MCF 10A (cell line): ENCODE measurements at regions not wholly inside any gene's neighbourhood (a gene's known extent, or its start where the extent isn't known, plus 50 kb on each side); places are given as distances from the start of the nearest gene placed in this dataset.

Experiments
- BruUV-seq: library from RNA; stranded (reverse); fragments of 400-500 nt; replicated peaks from 2 replicates; lab custom pipeline; 2021; lab: Mats Ljungman, UMichigan
- CTCF ChIA-PET: fragments of 300-600 bp; sonication (Branson Sonifier 250); formaldehyde crosslinking; extraction: SDS; loops from one replicate; lab custom pipeline; 2021; ENCODE audit warnings: antibody characterized with exemption, inconsistent platforms; lab: Yijun Ruan, JAX
- POLR2A ChIA-PET: fragments of 300-600, 350-650 bp; sonication (Branson Sonifier 250); formaldehyde crosslinking; extraction: SDS; loops from one replicate; lab custom pipeline; 2020; ENCODE audit warnings: antibody characterized with exemption, inconsistent platforms; lab: Yijun Ruan, JAX
- DNase-seq: peaks from one replicate; pipeline ENCODE4 v3.0.0-alpha.2; 2018; ENCODE audit not compliant: unreplicated experiment
- H3K27ac Mint-ChIP-seq: one replicate; pipeline ENCODE4 v1.8.0; 2022; ENCODE audit warnings: mild to moderate bottlenecking, low read depth, mixed read lengths; ENCODE audit not compliant: unreplicated experiment
- H3K27me3 Mint-ChIP-seq: one replicate; pipeline ENCODE4 v1.8.0; 2022; ENCODE audit warnings: mixed read lengths; ENCODE audit not compliant: insufficient read depth, unreplicated experiment
- H3K36me3 Mint-ChIP-seq: one replicate; pipeline ENCODE4 v1.8.0; 2022; ENCODE audit warnings: mild to moderate bottlenecking, moderate library complexity, mixed read lengths; ENCODE audit not compliant: insufficient read depth, unreplicated experiment
- H3K4me1 Mint-ChIP-seq: one replicate; pipeline ENCODE4 v1.8.0; 2022; ENCODE audit warnings: mixed read lengths; ENCODE audit not compliant: insufficient read depth, unreplicated experiment
- H3K4me3 Mint-ChIP-seq: one replicate; pipeline ENCODE4 v1.8.0; 2022; ENCODE audit warnings: mild to moderate bottlenecking, moderate library complexity, mixed read lengths; ENCODE audit not compliant: unreplicated experiment
- H3K9me3 Mint-ChIP-seq: one replicate; pipeline ENCODE4 v1.8.0; 2022; ENCODE audit warnings: mixed read lengths; ENCODE audit not compliant: unreplicated experiment
- intact Hi-C: fragments of 100-400 bp; cut with micrococcal nuclease; formaldehyde crosslinking; loops from 2 replicates; pipeline ENCODE4 v1.14.1; 2022
- TF ChIP-seq, protein P1 (sequence below): fragments of 200-600 bp; IDR thresholded peaks from one replicate; pipeline ENCODE4 v1.8.0; 2022; ENCODE audit warnings: antibody characterized with exemption, mild to moderate bottlenecking; ENCODE audit not compliant: unreplicated experiment

DNA sequence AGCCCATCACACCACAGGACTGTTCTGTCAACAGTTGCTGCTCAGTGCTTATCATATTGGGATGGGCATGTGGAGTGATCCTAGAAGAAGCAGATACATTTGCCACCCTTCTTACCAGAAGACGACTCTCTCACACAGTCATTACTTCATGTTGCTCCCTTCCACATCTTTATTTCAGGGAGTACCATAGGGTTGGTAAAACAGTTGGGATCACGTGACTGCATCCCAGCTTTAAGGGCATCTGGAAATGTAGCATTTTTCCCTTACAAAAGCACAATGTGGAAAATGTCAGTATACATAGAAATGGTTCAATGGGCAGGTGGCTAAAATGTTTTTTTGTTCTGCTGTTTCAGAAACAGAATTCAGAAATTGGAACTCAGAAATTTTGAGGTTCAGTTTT lies 791.0 kb downstream of the OTOL1 start:
- Mint-ChIP-seq H3K4me3 (no peak overlapping the region), H3K36me3 (no peaks in the 10 kb centered on the region), H3K27me3 (no peaks in the 10 kb centered on the region), H3K9me3 (no peaks in the 10 kb centered on the region), H3K27ac (no peak overlapping the region), H3K4me1 (peaks cover 9% of the 10 kb centered on the region)
- intact Hi-C loops: loop anchor here (5.0 kb wide), 3 partner anchors 725 to 1205 kb away; no protein-coding TSS in a partner anchor
- BruUV-seq: no TSS peak
- no peak for DNase-seq
- ChIA-PET CTCF (interaction anchor here (0.7 kb wide), 1 partner anchor 1661 kb away, joined by 4 read pairs; no protein-coding TSS in a partner anchor), POLR2A (no interaction called here)
- TF ChIP-seq, protein P1, sequence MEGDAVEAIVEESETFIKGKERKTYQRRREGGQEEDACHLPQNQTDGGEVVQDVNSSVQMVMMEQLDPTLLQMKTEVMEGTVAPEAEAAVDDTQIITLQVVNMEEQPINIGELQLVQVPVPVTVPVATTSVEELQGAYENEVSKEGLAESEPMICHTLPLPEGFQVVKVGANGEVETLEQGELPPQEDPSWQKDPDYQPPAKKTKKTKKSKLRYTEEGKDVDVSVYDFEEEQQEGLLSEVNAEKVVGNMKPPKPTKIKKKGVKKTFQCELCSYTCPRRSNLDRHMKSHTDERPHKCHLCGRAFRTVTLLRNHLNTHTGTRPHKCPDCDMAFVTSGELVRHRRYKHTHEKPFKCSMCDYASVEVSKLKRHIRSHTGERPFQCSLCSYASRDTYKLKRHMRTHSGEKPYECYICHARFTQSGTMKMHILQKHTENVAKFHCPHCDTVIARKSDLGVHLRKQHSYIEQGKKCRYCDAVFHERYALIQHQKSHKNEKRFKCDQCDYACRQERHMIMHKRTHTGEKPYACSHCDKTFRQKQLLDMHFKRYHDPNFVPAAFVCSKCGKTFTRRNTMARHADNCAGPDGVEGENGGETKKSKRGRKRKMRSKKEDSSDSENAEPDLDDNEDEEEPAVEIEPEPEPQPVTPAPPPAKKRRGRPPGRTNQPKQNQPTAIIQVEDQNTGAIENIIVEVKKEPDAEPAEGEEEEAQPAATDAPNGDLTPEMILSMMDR: no peak

DNA sequence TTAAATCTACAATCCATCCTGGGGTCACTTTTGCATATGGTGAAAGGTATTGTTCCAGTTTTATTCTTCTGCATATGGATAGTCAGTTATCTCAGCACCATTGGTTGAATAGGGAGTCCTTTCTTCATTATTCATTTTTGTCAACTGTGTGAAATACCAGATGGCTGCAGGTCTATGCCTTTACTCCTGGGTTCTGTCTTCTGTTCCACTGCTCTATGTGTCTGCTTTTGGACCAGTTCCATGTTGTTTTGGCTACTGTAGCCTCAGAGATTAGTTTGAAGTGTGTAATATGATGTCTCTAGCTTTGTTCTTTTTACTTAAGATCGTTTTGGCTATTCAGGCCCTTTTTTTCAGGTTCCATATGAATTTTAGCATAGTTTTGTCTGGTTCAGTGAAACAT lies 795.8 kb downstream of the OTOL1 start:
- CTCF ChIA-PET: interaction anchor here (0.7 kb wide), 1 partner anchor 764 kb away, joined by 4 read pairs; no protein-coding TSS in a partner anchor
- intact Hi-C loops: loop anchor here (10.0 kb wide), 1 partner anchor 438 kb away; no protein-coding TSS in a partner anchor
- Mint-ChIP-seq H3K36me3 (no peaks in the 10 kb centered on the region), H3K4me1 (peaks cover 11% of the 10 kb centered on the region), H3K27me3 (no peaks in the 10 kb centered on the region), H3K4me3 (no peak overlapping the region), H3K27ac (no peak overlapping the region), H3K9me3 (no peaks in the 10 kb centered on the region)
- POLR2A ChIA-PET: no interaction called here
- no peak for DNase-seq
- TF ChIP-seq, protein P1: no peak
- no TSS peak for BruUV-seq

DNA sequence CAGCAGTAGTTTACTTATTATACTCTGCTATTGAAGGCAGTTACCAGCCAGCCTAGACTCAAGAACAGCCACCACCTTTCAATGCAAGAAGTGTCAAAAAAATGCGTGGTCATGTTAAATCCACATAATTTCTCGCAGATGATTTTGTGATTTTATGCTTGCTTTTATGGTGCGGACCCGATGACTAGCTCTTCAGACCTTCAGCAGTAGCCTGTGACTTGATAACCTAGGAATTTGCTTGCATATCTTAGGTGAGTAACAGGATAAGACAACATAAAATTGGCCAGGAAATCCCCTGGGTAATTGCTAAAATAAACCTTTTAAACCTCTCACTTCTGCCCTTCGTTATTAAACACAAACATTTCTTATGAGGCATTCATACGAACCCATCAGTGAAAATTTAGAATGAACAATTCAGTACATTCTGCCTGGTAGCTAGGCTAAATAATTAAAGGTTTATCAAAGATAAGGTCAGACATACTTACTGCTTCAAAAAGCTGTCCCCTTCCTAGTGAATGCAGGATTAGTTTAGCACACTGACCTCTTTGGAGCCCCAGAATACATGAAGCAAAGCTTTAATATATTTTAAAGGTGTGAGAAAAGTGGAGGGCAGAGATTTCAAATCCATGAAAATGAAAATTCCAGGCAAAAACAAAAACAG lies 798.8 kb downstream of the OTOL1 start:
- peak; percentile 71 for DNase-seq
- ChIA-PET CTCF (interaction anchor here (0.7 kb wide), 2 partner anchors 573 to 589 kb away, joined by 3 read pairs; no protein-coding TSS in a partner anchor), POLR2A (interaction anchor here (0.7 to 1.3 kb wide), 4 partner anchors 10 to 702 kb away, joined by 3 to 4 read pairs (median 4); no protein-coding TSS in a partner anchor)
- TF ChIP-seq, protein P1: no peak
- BruUV-seq: no TSS peak
- no peaks in the 10 kb centered on the region for H3K9me3 Mint-ChIP-seq
- intact Hi-C loops: loop anchor here (10.0 kb wide), 1 partner anchor 441 kb away; no protein-coding TSS in a partner anchor
- no peaks in the 10 kb centered on the region for H3K36me3 Mint-ChIP-seq
- peaks cover 11% of the 10 kb centered on the region for H3K4me1 Mint-ChIP-seq
- peak overlapping the region; percentile 63 for H3K27ac Mint-ChIP-seq
- H3K4me3 Mint-ChIP-seq: peak overlapping the region; percentile 26
- H3K27me3 Mint-ChIP-seq: no peaks in the 10 kb centered on the region

DNA sequence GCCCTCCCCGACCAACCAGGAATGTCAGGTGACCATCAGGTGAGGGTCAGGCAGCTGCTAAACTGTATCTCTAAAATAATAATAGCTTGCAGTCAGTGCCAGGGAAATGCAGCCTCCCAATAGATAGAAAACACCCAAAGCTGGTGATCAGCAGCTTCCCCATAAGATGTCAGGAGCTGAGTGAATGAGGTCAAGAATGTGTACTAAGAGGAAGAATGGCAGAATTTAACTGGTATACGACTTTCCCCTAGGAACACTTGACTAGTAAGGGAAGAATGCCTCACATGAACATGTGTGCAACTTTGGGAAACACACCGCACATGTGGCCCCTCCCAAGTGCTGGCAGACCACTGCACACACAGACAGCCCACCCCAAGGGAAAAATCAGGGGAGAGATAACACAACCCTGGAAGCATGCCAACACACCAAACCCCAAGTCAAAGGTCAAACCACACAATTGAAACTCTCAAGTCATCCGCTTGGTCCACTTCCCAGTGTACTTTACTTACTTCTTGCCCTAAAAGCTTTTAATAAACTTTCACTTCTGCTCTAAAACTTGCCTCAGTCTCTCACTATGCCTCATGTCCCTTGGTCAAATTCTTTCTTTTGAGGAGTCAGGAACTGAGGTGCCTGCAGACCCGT lies 806.5 kb downstream of the OTOL1 start:
- no peaks in the 10 kb centered on the region for H3K9me3 Mint-ChIP-seq
- H3K4me1 Mint-ChIP-seq: peaks cover 7% of the 10 kb centered on the region
- no peak overlapping the region for H3K27ac Mint-ChIP-seq
- H3K4me3 Mint-ChIP-seq: no peak overlapping the region
- TF ChIP-seq, protein P1: no peak
- intact Hi-C loops: no loop called here
- ChIA-PET CTCF (no interaction called here), POLR2A (no interaction called here)
- no peaks in the 10 kb centered on the region for H3K27me3 Mint-ChIP-seq
- no TSS peak for BruUV-seq
- no peak for DNase-seq
- no peaks in the 10 kb centered on the region for H3K36me3 Mint-ChIP-seq
